ENCODE measurements at regions not wholly inside any gene's neighbourhood (a gene's known extent, or its start where the extent isn't known, plus 50 kb on each side); places are given as distances from the start of the nearest gene placed in this dataset.

DNA sequence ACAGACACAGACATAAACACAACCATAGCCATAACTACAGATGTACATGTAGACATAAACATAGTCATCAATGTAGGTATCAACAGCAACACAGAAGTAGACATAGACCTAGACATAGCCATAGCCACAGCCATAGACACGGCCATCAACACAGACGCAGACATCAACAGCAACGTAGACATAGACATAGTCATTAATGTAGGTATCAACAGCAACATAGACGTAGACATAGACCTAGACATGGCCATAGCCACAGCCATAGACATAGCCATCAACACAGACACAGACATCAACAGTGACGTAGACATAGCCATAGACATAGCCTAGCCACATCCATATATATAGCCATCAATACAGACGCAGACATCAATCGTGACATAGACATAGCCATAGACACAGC is 258.3 kb upstream of the FOXQ1 start:
- H3K27ac ChIP-seq = no peak overlapping the region
- DNase-seq = no peak
- H3K4me3 ChIP-seq = no peak overlapping the region
- no peaks in the 10 kb centered on the region for H3K27me3 ChIP-seq
- intact Hi-C loops (cut with DNase I; ENCODE audit: low total_unique reads) = no loop called here
- no peaks in the 10 kb centered on the region for H3K36me3 ChIP-seq
- H3K4me1 ChIP-seq = no peaks in the 10 kb centered on the region
- TF ChIP-seq, protein P1, sequence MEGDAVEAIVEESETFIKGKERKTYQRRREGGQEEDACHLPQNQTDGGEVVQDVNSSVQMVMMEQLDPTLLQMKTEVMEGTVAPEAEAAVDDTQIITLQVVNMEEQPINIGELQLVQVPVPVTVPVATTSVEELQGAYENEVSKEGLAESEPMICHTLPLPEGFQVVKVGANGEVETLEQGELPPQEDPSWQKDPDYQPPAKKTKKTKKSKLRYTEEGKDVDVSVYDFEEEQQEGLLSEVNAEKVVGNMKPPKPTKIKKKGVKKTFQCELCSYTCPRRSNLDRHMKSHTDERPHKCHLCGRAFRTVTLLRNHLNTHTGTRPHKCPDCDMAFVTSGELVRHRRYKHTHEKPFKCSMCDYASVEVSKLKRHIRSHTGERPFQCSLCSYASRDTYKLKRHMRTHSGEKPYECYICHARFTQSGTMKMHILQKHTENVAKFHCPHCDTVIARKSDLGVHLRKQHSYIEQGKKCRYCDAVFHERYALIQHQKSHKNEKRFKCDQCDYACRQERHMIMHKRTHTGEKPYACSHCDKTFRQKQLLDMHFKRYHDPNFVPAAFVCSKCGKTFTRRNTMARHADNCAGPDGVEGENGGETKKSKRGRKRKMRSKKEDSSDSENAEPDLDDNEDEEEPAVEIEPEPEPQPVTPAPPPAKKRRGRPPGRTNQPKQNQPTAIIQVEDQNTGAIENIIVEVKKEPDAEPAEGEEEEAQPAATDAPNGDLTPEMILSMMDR (IDR thresholded peaks at IDR 0.05) = no peak
- no peaks in the 10 kb centered on the region for H3K9me3 ChIP-seq

GRCh38 chr6:1052262-1052661 is 259.6 kb upstream of the FOXQ1 start:
- H3K27ac ChIP-seq = no peak overlapping the region
- H3K4me3 ChIP-seq = no peak overlapping the region
- no peaks in the 10 kb centered on the region for H3K27me3 ChIP-seq
- no peaks in the 10 kb centered on the region for H3K4me1 ChIP-seq
- no peak for DNase-seq
- intact Hi-C loops (cut with DNase I; ENCODE audit: low total_unique reads) = no loop called here
- TF ChIP-seq, protein P1 (IDR thresholded peaks at IDR 0.05) = no peak
- no peaks in the 10 kb centered on the region for H3K9me3 ChIP-seq
- H3K36me3 ChIP-seq = no peaks in the 10 kb centered on the region

DNA sequence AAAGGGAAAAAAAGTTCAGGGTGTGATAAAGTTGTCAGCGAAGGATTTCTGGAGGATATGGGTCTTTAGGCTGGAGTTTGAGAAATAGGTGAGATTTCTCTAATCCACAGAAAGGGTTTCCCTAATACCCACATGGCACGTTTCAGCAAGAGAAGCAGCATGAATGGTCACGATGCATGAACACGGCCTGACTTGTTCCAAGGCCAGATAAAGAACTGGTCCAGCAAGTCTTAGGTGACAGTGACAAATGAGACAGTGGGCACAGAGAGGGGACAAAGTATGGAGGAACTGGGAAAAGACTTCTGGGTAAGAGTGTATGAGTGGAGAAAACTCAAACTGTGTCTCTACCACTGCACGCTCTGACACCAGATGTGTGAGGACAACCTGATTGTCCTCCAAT is 262.0 kb upstream of the FOXQ1 start:
- TF ChIP-seq, protein P1 (IDR thresholded peaks at IDR 0.05) = no peak
- intact Hi-C loops (cut with DNase I; ENCODE audit: low total_unique reads) = no loop called here
- H3K27me3 ChIP-seq = peaks cover 0 to 7% of the 10 kb centered on the region in 2 donors
- H3K9me3 ChIP-seq = no peaks in the 10 kb centered on the region
- no peak overlapping the region for H3K4me3 ChIP-seq
- DNase-seq = no peak
- H3K27ac ChIP-seq = no peak overlapping the region
- no peaks in the 10 kb centered on the region for H3K4me1 ChIP-seq
- H3K36me3 ChIP-seq = no peaks in the 10 kb centered on the region

GRCh38 chr6:1049170-1049569 is 262.7 kb upstream of the FOXQ1 start:
- intact Hi-C loops (cut with DNase I; ENCODE audit: low total_unique reads) = no loop called here
- H3K4me1 ChIP-seq = no peaks in the 10 kb centered on the region
- no peak overlapping the region for H3K27ac ChIP-seq
- DNase-seq = no peak
- no peaks in the 10 kb centered on the region for H3K9me3 ChIP-seq
- TF ChIP-seq, protein P1 (IDR thresholded peaks at IDR 0.05) = no peak
- no peak overlapping the region for H3K4me3 ChIP-seq
- H3K27me3 ChIP-seq = peaks cover 0 to 11% of the 10 kb centered on the region in 2 donors
- no peaks in the 10 kb centered on the region for H3K36me3 ChIP-seq

DNA sequence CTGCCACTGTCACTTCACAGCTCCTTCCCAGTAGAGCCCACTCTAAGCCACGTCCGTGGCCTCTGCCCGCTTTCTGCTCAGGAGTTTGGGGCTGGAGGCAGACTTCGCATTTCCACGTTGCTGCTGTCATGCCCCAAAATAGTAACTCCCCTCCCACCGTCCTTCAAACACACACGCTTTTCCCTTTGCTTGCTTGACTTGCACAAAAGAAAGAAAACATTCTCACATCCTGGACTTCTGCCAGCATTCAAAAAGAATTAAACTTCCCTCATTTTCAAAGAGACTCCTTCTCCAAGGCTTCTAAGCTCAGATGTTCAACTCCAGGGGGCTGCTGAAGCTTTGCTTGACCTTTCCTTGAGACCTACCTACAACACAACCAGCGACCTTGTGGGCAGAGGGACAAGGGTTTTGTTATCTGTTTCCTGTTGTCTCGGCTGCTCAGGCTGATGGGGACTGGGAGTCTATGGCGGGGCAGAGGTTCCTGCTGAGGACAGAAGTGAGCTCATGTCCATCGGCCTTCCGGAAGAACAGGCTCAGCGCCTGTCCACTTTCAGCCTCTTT is 263.8 kb upstream of the FOXQ1 start:
- Histone ChIP-seq H3K36me3 (no peaks in the 10 kb centered on the region), H3K27me3 (peaks cover 0 to 17% of the 10 kb centered on the region in 2 donors), H3K9me3 (no peaks in the 10 kb centered on the region), H3K4me1 (no peaks in the 10 kb centered on the region), H3K4me3 (no peak overlapping the region), H3K27ac (no peak overlapping the region)
- no peak for DNase-seq
- intact Hi-C loops (cut with DNase I; ENCODE audit: low total_unique reads) = no loop called here
- TF ChIP-seq, protein P1 (IDR thresholded peaks at IDR 0.05) = no peak

DNA sequence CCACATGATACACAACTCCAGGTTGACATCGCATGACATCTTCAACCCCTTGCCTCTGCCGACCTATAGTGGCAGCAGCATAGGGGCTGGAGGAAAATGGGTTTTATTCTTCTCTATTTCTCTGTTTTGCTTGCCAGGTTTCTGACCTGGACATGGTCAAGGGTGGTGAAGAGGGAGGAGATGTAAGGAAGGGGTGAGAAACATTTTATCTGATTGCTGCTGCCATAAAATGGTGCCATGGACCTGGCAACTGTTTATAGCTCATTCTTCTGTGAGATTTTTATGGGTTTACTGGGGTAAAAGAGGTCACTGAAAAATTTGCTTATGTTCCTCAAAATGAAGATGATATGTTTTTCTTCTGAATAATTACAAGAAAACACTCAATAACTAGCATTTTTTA is 266.7 kb upstream of the FOXQ1 start:
- TF ChIP-seq, protein P1 (IDR thresholded peaks at IDR 0.05) = no peak
- intact Hi-C loops (cut with DNase I; ENCODE audit: low total_unique reads) = no loop called here
- Histone ChIP-seq H3K27ac (no peak overlapping the region), H3K36me3 (no peaks in the 10 kb centered on the region), H3K27me3 (peaks cover 0 to 20% of the 10 kb centered on the region in 2 donors), H3K4me1 (no peaks in the 10 kb centered on the region), H3K9me3 (no peaks in the 10 kb centered on the region), H3K4me3 (no peak overlapping the region)
- DNase-seq = no peak
